Ovary (tissue), 7 donors: ENCODE measurements at regions not wholly inside any gene's neighbourhood (a gene's known extent, or its start where the extent isn't known, plus 50 kb on each side); places are given as distances from the start of the nearest gene placed in this dataset.

ENCODE experiments used
- DNase-seq, 5 donors: peaks; one replicate each; pipeline ENCODE4 v3.0.0-alpha.2; 2019 to 2020
- H3K27ac ChIP-seq, 2 donors: fragments of 200-600 bp; one replicate each; pipeline versions ENCODE4 v1.5.1 to v1.8.0; 2019 to 2022
- H3K27me3 ChIP-seq: fragments of 200-600 bp; one replicate; pipeline ENCODE4 v1.8.0; 2022
- H3K36me3 ChIP-seq: fragments of 200-600 bp; sonication (generic); one replicate; pipeline ENCODE4 v1.5.1; 2019
- H3K4me1 ChIP-seq: one replicate; pipeline ENCODE4 v1.8.1; 2013; ENCODE audit warnings: mild to moderate bottlenecking, moderate library complexity; ENCODE audit not compliant: insufficient read depth
- H3K4me3 ChIP-seq: fragments of 200-600 bp; sonication (generic); one replicate; pipeline ENCODE4 v1.5.1; 2017
- H3K9me3 ChIP-seq, 2 donors: fragments of 200-600 bp in 1 of 2; sonication (generic) in 1 of 2; one replicate each; pipeline versions ENCODE4 v1.5.1 to v1.8.1; 2013 to 2019; ENCODE audit warnings: mild to moderate bottlenecking in 1 of 2, moderate library complexity in 1 of 2
- CTCF ChIP-seq, 3 donors: fragments of 450-650 bp in 2 of 3; fragments of 200-600 bp in 1 of 3; IDR thresholded peaks; one replicate each; pipeline versions ENCODE4 v1.5.1 to v1.8.0; 2016 to 2022; ENCODE audit warnings: antibody characterized with exemption in 3 of 3, mild to moderate bottlenecking in 1 of 3
- EP300 ChIP-seq: sonication (generic); formaldehyde crosslinking; IDR thresholded peaks from one replicate; pipeline ENCODE4 v1.6.1; 2017; ENCODE audit warnings: antibody characterized with exemption
- POLR2A ChIP-seq: fragments of 450-650 bp; IDR thresholded peaks from one replicate; pipeline ENCODE4 v1.6.1; 2017; ENCODE audit warnings: antibody characterized with exemption, mild to moderate bottlenecking, moderate library complexity
- WGBS, 3 donors: extraction: QIAGEN DNeasy Blood & Tissue Kit in 1 of 3; methylation state at CpG; one replicate each; pipeline versions ENCODE4 v1.1.5 to v1.1.7; 2013 to 2017; 5-methylcytosine and 5-hydroxymethylcytosine counted together
- intact Hi-C, 4 donors: fragments of 100-400 bp; cut with DNase I; formaldehyde crosslinking; loops; one replicate each; pipeline versions ENCODE4 v1.11.0 to v1.15.1; 2022 to 2023
- donor health status: DM: no; HTN: no; CAD: no; lungs with moderate emphysema.
- donor health status: DM: no; HTN: no; CAD: no.
- donor health status: Bipolar disorder and iron deficiency.
- donor health status: DM: no; HTN: no; CAD: no.
- donor health status: DM: yes; HTN: yes; CAD: no.

DNA sequence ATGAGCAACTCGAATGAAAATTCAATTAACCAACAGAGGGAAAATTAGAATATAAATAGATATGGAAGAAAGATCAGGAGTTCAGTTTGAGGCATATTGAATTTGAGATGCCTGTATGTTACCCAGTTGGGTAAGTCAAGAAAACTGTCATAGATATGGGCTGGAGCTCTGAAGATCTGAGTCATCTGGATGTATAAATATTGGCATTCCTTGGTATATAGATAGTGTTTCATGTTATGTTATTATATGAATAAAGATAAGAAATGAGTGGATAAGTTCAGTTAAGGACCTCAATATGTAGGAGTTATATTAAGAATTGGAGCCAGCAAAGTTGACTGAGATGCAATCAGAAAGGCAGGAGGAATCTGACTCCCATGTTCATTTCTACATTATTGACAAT lies 543.6 kb upstream of the SMIM31 start:
- intact Hi-C loops: no loop called here
- Histone ChIP-seq H3K4me1 (no peaks in the 10 kb centered on the region), H3K4me3 (no peak overlapping the region), H3K36me3 (no peaks in the 10 kb centered on the region), H3K27ac (no peak overlapping the region), H3K9me3 (no peaks in the 10 kb centered on the region), H3K27me3 (no peaks in the 10 kb centered on the region)
- WGBS, 3 donors: 45 to 61% (median 54%) methylated on average over 1 of the region's 1 CpG
- no peak for DNase-seq
- TF ChIP-seq EP300 (no peak), CTCF (IDR thresholded peaks at IDR 0.05) (no peak), POLR2A (no peak)

- Histone ChIP-seq H3K4me1 (no peaks in the 10 kb centered on the region), H3K27me3 (no peaks in the 10 kb centered on the region), H3K4me3 (no peak overlapping the region), H3K27ac (no peak overlapping the region), H3K9me3 (no peaks in the 10 kb centered on the region), H3K36me3 (no peaks in the 10 kb centered on the region)
- intact Hi-C loops: no loop called here
- DNase-seq: no peak
- no peak for TF ChIP-seq CTCF (IDR thresholded peaks at IDR 0.05)
- no peak for TF ChIP-seq EP300
- TF ChIP-seq POLR2A: no peak
- 88 to 92% (median 91%) methylated on average over 1 of the region's 1 CpG for WGBS, 3 donors
Observed at GRCh38 chr4:164212134-164212533, 541.8 kb upstream of the SMIM31 start.

GRCh38 chr4:164212714-164213113 lies 541.2 kb upstream of the SMIM31 start:
- H3K4me1 ChIP-seq: no peaks in the 10 kb centered on the region

DNA sequence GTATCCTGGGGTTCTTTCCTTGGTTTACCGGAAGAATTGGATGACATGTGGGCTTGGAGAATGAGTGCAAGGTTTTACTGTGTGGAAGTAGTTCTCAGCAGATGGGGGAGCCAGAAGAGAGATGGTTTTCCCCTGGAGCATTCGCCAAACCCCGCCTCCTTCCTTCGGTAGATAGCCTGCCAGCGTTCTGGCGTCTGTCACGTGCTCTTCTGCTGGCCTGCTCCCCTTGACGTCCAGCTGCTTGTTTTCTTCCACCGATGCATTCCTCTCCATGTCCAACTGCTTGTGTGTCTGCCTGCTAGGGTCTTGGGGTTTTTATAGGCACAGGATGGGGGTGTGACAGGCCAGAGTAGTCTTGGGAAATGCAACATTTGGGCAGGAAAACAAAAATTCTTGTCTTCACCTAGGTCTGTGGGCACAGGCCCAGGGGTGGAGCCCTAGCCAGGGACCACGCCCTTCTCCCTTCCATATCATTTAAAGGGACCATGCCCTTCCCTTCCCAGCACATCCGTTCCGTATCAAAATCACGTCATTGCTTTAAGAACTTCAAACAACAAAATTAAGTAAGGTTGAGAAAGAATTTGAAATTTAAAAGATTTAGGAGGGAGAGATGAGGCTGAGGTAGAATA lies 538.7 kb upstream of the SMIM31 start:
- Histone ChIP-seq H3K9me3 (no peaks in the 10 kb centered on the region), H3K36me3 (no peaks in the 10 kb centered on the region), H3K4me1 (no peaks in the 10 kb centered on the region), H3K4me3 (no peak overlapping the region), H3K27ac (no peak overlapping the region), H3K27me3 (no peaks in the 10 kb centered on the region)
- WGBS, 3 donors: 70 to 76% (median 72%) methylated on average over 13 of the region's 13 CpGs
- intact Hi-C loops: no loop called here
- no peak for DNase-seq
- TF ChIP-seq CTCF (IDR thresholded peaks at IDR 0.05) (no peak), EP300 (no peak), POLR2A (no peak)

More at GRCh38 chr4:164212714-164213113, 541.2 kb upstream of the SMIM31 start:
- intact Hi-C loops: no loop called here
- Histone ChIP-seq H3K27me3 (no peaks in the 10 kb centered on the region), H3K4me3 (no peak overlapping the region), H3K9me3 (no peaks in the 10 kb centered on the region), H3K27ac (no peak overlapping the region), H3K36me3 (no peaks in the 10 kb centered on the region)
- no peak for TF ChIP-seq CTCF (IDR thresholded peaks at IDR 0.05)
- no peak for TF ChIP-seq EP300
- TF ChIP-seq POLR2A: no peak
- 58 to 71% (median 62%) methylated on average over 2 of the region's 2 CpGs for WGBS, 3 donors
- DNase-seq: no peak
